ENCODE measurements at regions not wholly inside any gene's neighbourhood (a gene's known extent, or its start where the extent isn't known, plus 50 kb on each side); places are given as distances from the start of the nearest gene placed in this dataset.

DNA sequence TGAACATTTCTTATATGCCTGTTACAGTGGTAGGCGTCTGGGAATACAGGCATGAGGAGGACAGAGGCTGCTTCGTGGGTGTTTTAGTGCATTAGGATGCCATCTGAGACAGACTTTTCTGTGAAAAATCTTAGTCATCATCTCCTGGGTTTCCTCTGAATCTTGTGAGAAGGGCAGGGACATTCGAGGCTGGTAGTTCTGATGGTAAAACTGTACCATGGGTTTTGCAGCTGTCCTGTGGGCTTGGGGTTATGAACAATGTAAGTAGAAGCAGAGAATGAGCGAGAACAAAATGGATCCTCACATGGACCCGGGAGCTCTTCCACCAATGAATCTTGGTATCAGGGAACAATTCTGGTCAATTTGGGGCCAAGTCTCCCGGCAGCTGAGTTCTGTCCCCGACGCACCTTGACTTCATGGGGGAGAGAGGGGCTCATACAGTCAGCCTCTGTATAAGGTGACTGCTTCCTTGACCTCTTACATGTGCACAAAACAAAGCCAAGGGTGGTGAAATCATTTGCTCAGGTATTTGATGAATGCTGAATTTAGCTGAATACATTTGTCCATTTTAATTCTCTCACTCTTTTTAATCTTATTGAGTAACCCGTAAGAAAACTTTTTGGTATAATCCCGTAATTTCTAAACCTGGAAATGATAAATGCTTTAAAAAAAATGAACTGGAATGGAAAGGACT, 63.6 kb upstream of the ERRFI1 start:
- H3K27me3 Mint-ChIP-seq = peaks cover 21% of the 10 kb centered on the region
- DNase-seq (ENCODE audit: low spot score in 2 of 2) (no peak), ATAC-seq (ENCODE audit: low read depth) (no peak)
- H3K9me3 Mint-ChIP-seq = no peaks in the 10 kb centered on the region
- no peaks in the 10 kb centered on the region for H3K36me3 Mint-ChIP-seq
- H3K4me3 Mint-ChIP-seq = no peak overlapping the region
- no peak overlapping the region for H3K27ac Mint-ChIP-seq
- peaks cover 2% of the 10 kb centered on the region for H3K4me1 Mint-ChIP-seq

DNA sequence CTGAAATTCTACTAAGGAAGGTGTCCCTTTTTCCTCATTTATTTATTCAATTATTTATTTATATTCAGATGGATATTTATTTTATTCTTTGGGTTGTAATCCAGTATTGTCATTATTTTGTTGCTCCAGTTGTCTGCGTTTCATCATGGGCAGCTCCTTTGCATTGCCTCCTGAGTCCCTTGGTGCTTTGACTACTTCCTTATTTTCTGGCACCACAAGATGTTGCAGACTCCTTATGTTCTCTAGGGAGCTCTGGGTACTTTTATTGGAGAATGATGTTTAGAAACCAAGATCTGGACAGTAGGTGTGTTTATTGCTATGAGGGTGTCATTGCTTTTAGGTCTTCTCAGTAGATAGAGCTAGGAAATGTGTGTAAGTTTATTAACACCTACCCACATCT, 59.9 kb upstream of the ERRFI1 start:
- ATAC-seq (ENCODE audit: low read depth) = peak; percentile 31
- DNase-seq (ENCODE audit: low spot score in 2 of 2) = no peak
- H3K36me3 Mint-ChIP-seq = no peaks in the 10 kb centered on the region

DNA sequence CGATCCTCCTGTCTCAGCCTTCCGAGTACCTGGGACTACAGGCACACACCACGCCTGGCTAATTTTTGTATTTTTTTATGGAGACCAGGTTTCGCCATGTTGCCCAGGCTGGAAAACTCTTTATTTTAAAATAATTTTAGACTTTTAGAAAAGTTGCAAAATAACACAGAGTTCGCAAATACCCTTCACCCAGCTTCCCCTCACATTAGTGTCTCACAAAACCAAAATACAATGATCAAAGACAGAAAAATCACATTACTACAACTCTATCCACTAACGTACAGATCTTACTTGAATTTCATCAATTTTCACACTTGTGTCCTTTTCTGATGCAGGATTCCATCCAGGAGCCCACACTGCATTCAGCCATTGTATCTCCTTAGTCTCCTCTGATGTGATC, 58.8 kb upstream of the ERRFI1 start:
- Mint-ChIP-seq H3K27me3 (peaks cover 17% of the 10 kb centered on the region), H3K4me3 (no peak overlapping the region), H3K36me3 (no peaks in the 10 kb centered on the region), H3K27ac (no peak overlapping the region), H3K4me1 (peaks cover 2% of the 10 kb centered on the region), H3K9me3 (no peaks in the 10 kb centered on the region)
- ATAC-seq (ENCODE audit: low read depth) (no peak), DNase-seq (ENCODE audit: low spot score in 2 of 2) (no peak)

More for the DNA sequence above, 59.9 kb upstream of the ERRFI1 start:
- no peak overlapping the region for H3K4me3 Mint-ChIP-seq
- H3K27me3 Mint-ChIP-seq = peaks cover 11% of the 10 kb centered on the region
- no peak overlapping the region for H3K27ac Mint-ChIP-seq
- peaks cover 2% of the 10 kb centered on the region for H3K4me1 Mint-ChIP-seq
- H3K9me3 Mint-ChIP-seq = no peaks in the 10 kb centered on the region

DNA sequence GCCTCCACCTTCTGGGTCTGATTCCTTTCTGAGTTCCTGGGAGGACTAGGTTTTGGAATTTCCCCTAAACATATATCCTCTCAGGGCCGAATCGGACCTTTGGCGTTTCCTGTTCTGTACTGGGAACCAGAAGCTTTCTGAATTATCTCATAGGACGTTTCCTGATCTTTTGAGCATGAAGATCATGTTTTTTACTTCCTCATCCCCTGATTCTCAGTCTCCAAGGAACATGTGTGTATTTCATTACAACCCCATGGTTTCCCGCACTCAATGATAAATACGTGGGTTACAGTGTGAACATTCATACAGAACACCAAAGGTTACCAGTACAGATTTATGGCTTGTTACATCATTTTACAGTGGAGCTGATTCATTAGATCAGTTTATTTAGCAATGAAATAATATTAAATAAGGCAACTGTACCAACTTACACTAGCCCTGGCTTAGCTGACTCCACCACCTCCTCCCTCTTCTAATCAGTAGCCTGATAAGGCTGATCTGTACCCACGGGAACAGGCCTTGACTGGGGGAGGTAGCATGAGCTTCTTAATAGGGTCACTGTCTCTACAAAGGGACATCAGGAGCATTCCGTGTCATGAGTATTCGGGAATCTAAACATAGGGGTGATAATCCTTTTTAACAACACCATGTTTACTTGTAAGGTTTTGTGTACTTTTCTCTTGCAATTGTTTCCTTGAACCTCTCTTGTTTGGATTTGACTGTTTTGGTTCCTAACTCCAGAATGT, 57.8 kb upstream of the ERRFI1 start:
- ATAC-seq (ENCODE audit: low read depth) (no peak), DNase-seq (ENCODE audit: low spot score in 2 of 2) (no peak)
- Mint-ChIP-seq H3K27me3 (peaks cover 17% of the 10 kb centered on the region), H3K4me1 (peaks cover 2% of the 10 kb centered on the region), H3K27ac (no peak overlapping the region), H3K36me3 (no peaks in the 10 kb centered on the region), H3K9me3 (no peaks in the 10 kb centered on the region), H3K4me3 (no peak overlapping the region)

DNA sequence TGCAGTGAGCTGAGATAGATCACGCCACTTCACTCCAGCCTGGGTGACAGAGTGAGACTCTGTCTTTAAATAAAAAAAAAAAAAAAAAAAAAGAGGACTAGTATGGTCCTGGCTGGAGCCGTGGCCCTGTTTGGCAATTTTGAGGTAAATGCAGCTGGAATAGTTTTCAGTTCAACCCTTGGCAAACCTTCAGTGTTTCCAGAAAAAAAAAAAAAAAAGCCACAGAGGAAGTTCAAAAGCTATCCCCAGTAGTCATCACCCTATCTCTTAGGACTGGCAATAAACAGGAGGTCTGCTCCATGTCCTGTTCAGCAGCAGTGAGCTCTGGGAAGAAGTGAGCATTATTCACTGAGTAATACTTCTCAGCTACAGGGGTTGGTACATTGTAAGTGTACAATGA, 56.8 kb upstream of the ERRFI1 start:
- Mint-ChIP-seq H3K4me3 (no peak overlapping the region), H3K9me3 (no peaks in the 10 kb centered on the region), H3K27me3 (peaks cover 24% of the 10 kb centered on the region), H3K27ac (no peak overlapping the region), H3K4me1 (peaks cover 2% of the 10 kb centered on the region), H3K36me3 (no peaks in the 10 kb centered on the region)
- no peak for ATAC-seq (ENCODE audit: low read depth)
- no peak for DNase-seq (ENCODE audit: low spot score in 2 of 2)

DNA sequence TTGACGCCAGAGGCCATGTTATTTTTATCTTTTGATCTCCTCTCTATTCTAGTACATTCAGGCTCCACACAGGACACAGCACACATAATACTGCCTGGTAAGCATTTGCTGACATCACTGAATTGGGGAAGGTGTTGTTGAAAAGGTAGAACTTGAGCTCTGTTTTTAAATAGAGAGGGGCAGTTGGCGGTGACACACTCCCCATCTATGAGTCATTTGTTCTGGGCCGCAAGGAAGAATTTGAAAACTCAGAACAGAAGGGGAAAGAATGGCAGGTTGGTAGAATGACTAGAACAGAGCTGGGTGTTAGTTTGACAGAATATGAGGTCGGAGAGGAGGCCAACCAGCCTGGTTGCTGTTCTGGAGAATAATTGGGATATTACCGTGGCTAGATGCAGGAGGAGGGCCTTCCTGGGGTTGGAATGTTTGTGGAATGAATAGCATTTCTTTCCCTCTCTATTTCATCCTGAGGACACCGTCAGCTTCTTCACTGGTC, 52.1 kb upstream of the ERRFI1 start:
- DNase-seq (ENCODE audit: low spot score in 2 of 2) (no peak), ATAC-seq (ENCODE audit: low read depth) (no peak)
- Mint-ChIP-seq H3K27ac (no peak overlapping the region), H3K4me3 (no peak overlapping the region), H3K36me3 (no peaks in the 10 kb centered on the region), H3K4me1 (no peaks in the 10 kb centered on the region), H3K9me3 (no peaks in the 10 kb centered on the region), H3K27me3 (peaks cover 24% of the 10 kb centered on the region)

DNA sequence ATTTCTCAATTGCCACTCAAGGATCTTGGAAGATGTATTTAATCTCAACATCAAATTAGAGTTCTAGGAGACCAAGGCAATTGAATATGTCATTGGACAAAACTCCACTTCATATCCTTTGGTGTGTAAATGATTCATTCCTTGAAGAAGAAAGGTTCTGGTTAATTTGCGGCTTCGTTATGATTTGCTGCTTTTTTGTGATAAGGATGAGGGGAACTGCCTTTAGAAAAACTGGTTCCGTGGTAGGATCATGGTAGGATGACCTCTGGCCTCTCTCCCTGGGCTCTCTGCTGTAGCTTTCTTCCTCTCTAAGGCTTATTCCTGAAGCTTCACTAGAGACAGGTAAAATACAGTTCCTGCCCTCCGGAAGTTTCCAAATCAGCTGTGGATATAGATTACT, 51.5 kb upstream of the ERRFI1 start:
- no peak for ATAC-seq (ENCODE audit: low read depth)
- no peaks in the 10 kb centered on the region for H3K4me1 Mint-ChIP-seq
- H3K4me3 Mint-ChIP-seq = no peak overlapping the region
- H3K36me3 Mint-ChIP-seq = no peaks in the 10 kb centered on the region
- H3K9me3 Mint-ChIP-seq = no peaks in the 10 kb centered on the region
- DNase-seq (ENCODE audit: low spot score in 2 of 2) = no peak
- H3K27me3 Mint-ChIP-seq = peaks cover 24% of the 10 kb centered on the region
- H3K27ac Mint-ChIP-seq = no peak overlapping the region

DNA sequence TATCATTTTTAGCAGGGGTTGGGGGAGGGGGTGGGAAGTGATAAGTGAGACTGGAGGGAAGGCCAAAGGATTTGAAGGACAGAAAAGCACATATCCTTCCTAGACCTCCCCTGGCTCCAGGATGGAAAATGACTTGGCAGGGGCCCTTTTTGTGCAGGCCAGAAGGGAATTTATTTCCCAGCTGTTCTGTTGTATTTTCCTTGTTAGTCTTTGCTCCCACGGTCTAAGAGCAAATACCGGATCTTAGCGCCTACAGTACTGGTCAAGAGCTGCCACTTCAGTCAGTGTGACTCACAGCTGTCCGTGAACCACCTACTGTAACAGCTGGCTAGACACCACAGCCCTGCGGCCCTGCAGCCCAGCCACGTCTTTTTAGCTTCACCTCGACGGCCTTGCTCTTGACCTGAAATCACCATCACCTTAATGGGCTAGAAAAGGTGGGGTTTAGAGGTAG, 51.0 kb upstream of the ERRFI1 start:
- no peaks in the 10 kb centered on the region for H3K4me1 Mint-ChIP-seq

DNA sequence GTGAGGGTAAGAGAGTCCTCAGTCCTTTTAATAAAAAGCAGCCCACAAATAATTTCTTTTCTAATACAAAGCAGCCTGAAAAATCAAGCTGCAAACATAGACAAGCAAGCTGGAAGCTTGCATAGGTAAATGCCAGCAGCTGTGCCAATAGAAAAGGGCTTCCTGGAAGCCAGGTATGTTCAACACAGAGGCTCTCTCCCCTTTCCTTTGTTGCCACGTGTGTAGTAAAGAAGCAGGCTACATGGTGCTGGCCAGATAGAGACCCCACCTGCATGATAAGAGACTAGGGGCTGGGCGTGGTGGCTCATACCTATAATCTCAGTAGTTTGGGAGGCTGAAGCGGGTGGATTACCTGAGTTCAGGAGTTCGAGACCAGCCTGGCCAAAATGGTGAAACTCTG, 50.1 kb upstream of the ERRFI1 start:
- H3K4me3 Mint-ChIP-seq = no peak overlapping the region
- no peaks in the 10 kb centered on the region for H3K36me3 Mint-ChIP-seq
- no peak for DNase-seq (ENCODE audit: low spot score in 2 of 2)
- no peaks in the 10 kb centered on the region for H3K4me1 Mint-ChIP-seq
- no peak overlapping the region for H3K27ac Mint-ChIP-seq
- peaks cover 26% of the 10 kb centered on the region for H3K27me3 Mint-ChIP-seq
- H3K9me3 Mint-ChIP-seq = no peaks in the 10 kb centered on the region
- no peak for ATAC-seq (ENCODE audit: low read depth)

More for the DNA sequence above, 51.0 kb upstream of the ERRFI1 start:
- no peak for ATAC-seq (ENCODE audit: low read depth)
- no peak overlapping the region for H3K27ac Mint-ChIP-seq
- DNase-seq (ENCODE audit: low spot score in 2 of 2) = no peak
- no peaks in the 10 kb centered on the region for H3K9me3 Mint-ChIP-seq
- no peaks in the 10 kb centered on the region for H3K36me3 Mint-ChIP-seq
- peaks cover 25% of the 10 kb centered on the region for H3K27me3 Mint-ChIP-seq
- H3K4me3 Mint-ChIP-seq = no peak overlapping the region

All from memory B cell (primary cell).